Caco-2 (cell line): ENCODE measurements at regions not wholly inside any gene's neighbourhood (a gene's known extent, or its start where the extent isn't known, plus 50 kb on each side); places are given as distances from the start of the nearest gene placed in this dataset.

Experiments used
- BruUV-seq: library from RNA; stranded (reverse); fragments of 400-500 nt; replicated peaks from 2 replicates; lab custom pipeline; 2021; lab: Mats Ljungman, UMichigan
- CTCF ChIA-PET: fragments of 300-600 bp; sonication (Branson Sonifier 250); formaldehyde crosslinking; loops from one replicate; lab custom pipeline; 2022; ENCODE audit warnings: antibody characterized with exemption; lab: Charles Lee
- POLR2A ChIA-PET: fragments of 300-600 bp; sonication (Branson Sonifier 250); formaldehyde crosslinking; loops from one replicate; lab custom pipeline; 2022; ENCODE audit warnings: antibody characterized with exemption; lab: Charles Lee
- DNase-seq, 2 experiments: peaks; one replicate each; pipeline versions ENCODE4 v3.0.0 to v3.0.0-alpha.2; 2020 to 2022
- H3K27me3 ChIP-seq: replicated peaks from 2 replicates; pipeline ENCODE4 v1.6.0; 2011; ENCODE audit warnings: low read length; ENCODE audit not compliant: control insufficient read depth, insufficient read depth
- H3K36me3 ChIP-seq: 2 replicates; pipeline ENCODE4 v1.5.1; 2011; ENCODE audit warnings: low read length; ENCODE audit not compliant: control insufficient read depth, insufficient read depth
- H3K4me1 ChIP-seq: fragments of 250-450 bp; sonication (Bioruptor Pico); 2 replicates; pipeline ENCODE4 v1.5.1; 2020; ENCODE audit warnings: mild to moderate bottlenecking
- H3K4me3 ChIP-seq: 2 replicates; pipeline ENCODE4 v1.5.1; 2011; ENCODE audit warnings: low read depth, mild to moderate bottlenecking, control low read depth, low read length
- H3K9me3 ChIP-seq: fragments of 250-450 bp; sonication (Bioruptor Pico); 2 replicates; pipeline ENCODE4 v1.5.1; 2020; ENCODE audit warnings: mild to moderate bottlenecking, moderate library complexity
- H3K27ac Mint-ChIP-seq: one replicate; pipeline ENCODE4 v1.8.0; 2022; ENCODE audit warnings: mixed read lengths; ENCODE audit not compliant: unreplicated experiment
- H3K27me3 Mint-ChIP-seq: one replicate; pipeline ENCODE4 v1.8.0; 2022; ENCODE audit warnings: mixed read lengths; ENCODE audit not compliant: insufficient read depth, unreplicated experiment
- H3K36me3 Mint-ChIP-seq: one replicate; pipeline ENCODE4 v1.8.0; 2022; ENCODE audit warnings: mild to moderate bottlenecking, mixed read lengths; ENCODE audit not compliant: insufficient read depth, unreplicated experiment
- H3K4me1 Mint-ChIP-seq: one replicate; pipeline ENCODE4 v1.8.0; 2022; ENCODE audit warnings: low read depth, mixed read lengths; ENCODE audit not compliant: unreplicated experiment
- H3K4me3 Mint-ChIP-seq: one replicate; pipeline ENCODE4 v1.8.0; 2022; ENCODE audit warnings: mild to moderate bottlenecking, moderate library complexity, mixed read lengths; ENCODE audit not compliant: unreplicated experiment
- H3K9me3 Mint-ChIP-seq: one replicate; pipeline ENCODE4 v1.8.0; 2022; ENCODE audit warnings: mixed read lengths; ENCODE audit not compliant: unreplicated experiment
- intact Hi-C: fragments of 100-400 bp; cut with micrococcal nuclease; formaldehyde crosslinking; loops from one replicate; pipeline ENCODE4 v1.10.0; 2022; ENCODE audit not compliant: unreplicated experiment
- TF ChIP-seq, protein P1 (sequence below), 2 experiments: fragments of 200-600 bp in 1 of 2; IDR thresholded peaks; 1 replicate in 1 of 2; 2 replicates in 1 of 2; pipeline versions ENCODE4 v1.5.1 to v1.8.0; 2011 to 2022; ENCODE audit warnings: antibody characterized with exemption in 1 of 2, control low read depth in 1 of 2, inconsistent platforms in 1 of 2, low read depth in 1 of 2, low read length in 1 of 2, mild to moderate bottlenecking in 1 of 2, moderate library complexity in 1 of 2; ENCODE audit not compliant: insufficient read depth in 1 of 2, severe bottlenecking in 1 of 2, unreplicated experiment in 1 of 2

DNA sequence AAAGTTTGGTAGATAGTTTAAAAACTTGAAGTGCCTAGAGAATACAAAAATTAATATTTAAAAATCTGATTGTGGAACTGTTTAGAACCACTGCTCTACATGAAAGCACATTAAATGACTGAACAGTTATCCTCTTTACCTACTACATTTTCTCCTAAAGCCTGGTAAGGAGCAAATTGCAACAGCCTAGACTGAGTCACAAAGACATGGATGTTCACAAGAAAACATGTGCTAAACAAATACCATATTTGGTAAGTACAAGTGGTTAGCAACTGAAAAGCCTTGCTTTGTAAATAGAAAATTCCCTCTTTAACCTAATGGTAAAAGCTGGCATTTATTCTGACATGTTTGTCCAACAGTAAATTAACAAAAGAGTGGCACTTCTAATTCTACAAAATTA is 203.1 kb downstream of the FBXO8 start:
- Mint-ChIP-seq H3K27ac (no peak overlapping the region), H3K4me3 (no peak overlapping the region), H3K9me3 (no peaks in the 10 kb centered on the region), H3K4me1 (no peaks in the 10 kb centered on the region), H3K36me3 (no peaks in the 10 kb centered on the region), H3K27me3 (no peaks in the 10 kb centered on the region)
- CTCF ChIA-PET = no interaction called here
- Histone ChIP-seq H3K4me1 (no peaks in the 10 kb centered on the region), H3K27me3 (no peaks in the 10 kb centered on the region), H3K4me3 (no peak overlapping the region), H3K9me3 (no peaks in the 10 kb centered on the region), H3K36me3 (no peaks in the 10 kb centered on the region)
- TF ChIP-seq, protein P1, sequence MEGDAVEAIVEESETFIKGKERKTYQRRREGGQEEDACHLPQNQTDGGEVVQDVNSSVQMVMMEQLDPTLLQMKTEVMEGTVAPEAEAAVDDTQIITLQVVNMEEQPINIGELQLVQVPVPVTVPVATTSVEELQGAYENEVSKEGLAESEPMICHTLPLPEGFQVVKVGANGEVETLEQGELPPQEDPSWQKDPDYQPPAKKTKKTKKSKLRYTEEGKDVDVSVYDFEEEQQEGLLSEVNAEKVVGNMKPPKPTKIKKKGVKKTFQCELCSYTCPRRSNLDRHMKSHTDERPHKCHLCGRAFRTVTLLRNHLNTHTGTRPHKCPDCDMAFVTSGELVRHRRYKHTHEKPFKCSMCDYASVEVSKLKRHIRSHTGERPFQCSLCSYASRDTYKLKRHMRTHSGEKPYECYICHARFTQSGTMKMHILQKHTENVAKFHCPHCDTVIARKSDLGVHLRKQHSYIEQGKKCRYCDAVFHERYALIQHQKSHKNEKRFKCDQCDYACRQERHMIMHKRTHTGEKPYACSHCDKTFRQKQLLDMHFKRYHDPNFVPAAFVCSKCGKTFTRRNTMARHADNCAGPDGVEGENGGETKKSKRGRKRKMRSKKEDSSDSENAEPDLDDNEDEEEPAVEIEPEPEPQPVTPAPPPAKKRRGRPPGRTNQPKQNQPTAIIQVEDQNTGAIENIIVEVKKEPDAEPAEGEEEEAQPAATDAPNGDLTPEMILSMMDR (IDR thresholded peaks at IDR 0.05; ENCODE audit: insufficient read depth in 1 of 2, low read depth in 1 of 2, low read length in 1 of 2, severe bottlenecking in 1 of 2, unreplicated experiment in 1 of 2) = no peak
- no peak for DNase-seq
- intact Hi-C loops = no loop called here
- POLR2A ChIA-PET = no interaction called here
- BruUV-seq = no TSS peak

DNA sequence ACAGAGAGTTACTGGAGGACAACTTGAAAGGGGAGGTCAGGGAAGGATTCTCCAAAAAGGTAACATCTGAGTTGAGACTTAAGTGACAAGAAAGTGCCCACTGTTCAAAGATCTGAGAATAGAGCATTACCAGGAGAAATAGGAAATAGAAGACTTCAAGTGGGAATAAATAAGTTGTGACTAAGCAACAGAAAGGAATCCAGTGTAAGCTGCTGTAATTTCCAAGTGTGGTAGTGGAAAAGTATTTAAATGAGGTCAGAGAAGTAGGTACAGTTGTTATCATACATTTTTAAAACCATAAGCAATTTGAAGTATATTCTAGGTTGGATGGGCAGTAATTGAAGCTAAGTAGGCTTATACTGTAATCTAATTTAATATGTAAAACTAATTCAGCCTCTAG is 211.9 kb downstream of the FBXO8 start:
- TF ChIP-seq, protein P1 (IDR thresholded peaks at IDR 0.05; ENCODE audit: insufficient read depth in 1 of 2, low read depth in 1 of 2, low read length in 1 of 2, severe bottlenecking in 1 of 2, unreplicated experiment in 1 of 2) = no peak
- Mint-ChIP-seq H3K4me1 (peaks cover 25% of the 10 kb centered on the region), H3K36me3 (no peaks in the 10 kb centered on the region), H3K9me3 (peaks cover 10% of the 10 kb centered on the region), H3K4me3 (no peak overlapping the region), H3K27me3 (no peaks in the 10 kb centered on the region), H3K27ac (no peak overlapping the region)
- intact Hi-C loops = loop anchor here (2.0 kb wide), 1 partner anchor 13 kb away; no protein-coding TSS in a partner anchor
- POLR2A ChIA-PET = no interaction called here
- no peaks in the 10 kb centered on the region for H3K36me3 ChIP-seq
- H3K4me3 ChIP-seq = no peak overlapping the region
- peaks cover 9% of the 10 kb centered on the region for H3K4me1 ChIP-seq
- BruUV-seq = no TSS peak
- CTCF ChIA-PET = no interaction called here
- no peaks in the 10 kb centered on the region for H3K27me3 ChIP-seq
- no peak for DNase-seq
- no peaks in the 10 kb centered on the region for H3K9me3 ChIP-seq

DNA sequence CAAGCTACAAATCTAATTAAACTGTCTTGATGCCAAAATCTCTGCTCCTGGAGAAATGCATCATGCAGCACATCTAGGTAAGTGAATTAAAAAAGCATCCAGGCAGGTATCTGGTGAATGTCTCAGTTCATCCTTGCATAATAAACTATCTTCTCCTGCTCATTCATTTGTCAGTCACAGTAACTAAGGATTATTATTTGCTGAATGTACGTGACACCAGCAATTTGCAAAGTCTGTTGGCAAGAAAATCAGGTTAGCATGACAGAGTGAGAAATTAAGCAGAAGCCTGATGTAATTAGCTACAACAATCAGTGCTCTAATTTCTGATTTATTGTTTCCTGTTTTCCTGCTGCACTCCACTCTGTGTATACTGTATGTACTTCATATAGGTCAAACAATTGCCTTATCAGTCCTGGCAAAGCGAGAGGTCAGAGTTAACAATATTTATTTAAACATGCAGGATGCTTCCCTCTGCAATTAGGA is 213.6 kb downstream of the FBXO8 start:
- Mint-ChIP-seq H3K4me3 (no peak overlapping the region), H3K4me1 (peaks cover 25% of the 10 kb centered on the region), H3K36me3 (no peaks in the 10 kb centered on the region), H3K27me3 (no peaks in the 10 kb centered on the region), H3K9me3 (peaks cover 10% of the 10 kb centered on the region), H3K27ac (no peak overlapping the region)
- ChIA-PET CTCF (no interaction called here), POLR2A (no interaction called here)
- Histone ChIP-seq H3K9me3 (no peaks in the 10 kb centered on the region), H3K4me3 (no peak overlapping the region), H3K27me3 (no peaks in the 10 kb centered on the region), H3K36me3 (no peaks in the 10 kb centered on the region), H3K4me1 (peaks cover 9% of the 10 kb centered on the region)
- intact Hi-C loops = loop anchor here (2.0 kb wide), 1 partner anchor 15 kb away; no protein-coding TSS in a partner anchor
- BruUV-seq = no TSS peak
- no peak for DNase-seq
- TF ChIP-seq, protein P1 (IDR thresholded peaks at IDR 0.05; ENCODE audit: insufficient read depth in 1 of 2, low read depth in 1 of 2, low read length in 1 of 2, severe bottlenecking in 1 of 2, unreplicated experiment in 1 of 2) = no peak
